Naive B cell (primary cell): ENCODE measurements at regions not wholly inside any gene's neighbourhood (a gene's known extent, or its start where the extent isn't known, plus 50 kb on each side); places are given as distances from the start of the nearest gene placed in this dataset.
"Not testable (repeated sequence)": the region's sequence is repeated elsewhere in the genome, so short reads cannot be mapped to it uniquely, and the experiment has no call there.

Source experiments
- ATAC-seq, 2 donors: fragments of 150-1000 bp; cut with Tn5 transposase; 2 replicates each; pipeline ENCODE4 v1.10.0; 2021; ENCODE audit warnings: low read depth in 2 of 2, mild to moderate bottlenecking in 2 of 2, moderate library complexity in 2 of 2
- DNase-seq: peaks from one replicate; pipeline ENCODE4 v3.0.0; 2022
- H3K27ac Mint-ChIP-seq, 6 donors: one replicate each; pipeline ENCODE4 v1.8.0; 2020 to 2022; ENCODE audit warnings: mild to moderate bottlenecking in 6 of 6, mixed read lengths in 6 of 6, moderate library complexity in 5 of 6, inconsistent platforms in 2 of 6
- H3K27me3 Mint-ChIP-seq, 3 donors: one replicate each; pipeline ENCODE4 v1.8.0; 2021 to 2022; ENCODE audit warnings: mixed read lengths in 3 of 3, mild to moderate bottlenecking in 1 of 3
- H3K36me3 Mint-ChIP-seq, 2 donors: one replicate each; pipeline ENCODE4 v1.8.0; 2020 to 2022; ENCODE audit warnings: mixed read lengths in 2 of 2, inconsistent platforms in 1 of 2, mild to moderate bottlenecking in 1 of 2
- H3K4me1 Mint-ChIP-seq, 3 donors: one replicate each; pipeline ENCODE4 v1.8.0; 2020 to 2022; ENCODE audit warnings: mixed read lengths in 3 of 3, inconsistent platforms in 1 of 3, mild to moderate bottlenecking in 1 of 3, moderate library complexity in 1 of 3
- H3K4me3 Mint-ChIP-seq, 8 donors: one replicate each; pipeline ENCODE4 v1.8.0; 2020 to 2022; ENCODE audit warnings: mild to moderate bottlenecking in 8 of 8, mixed read lengths in 8 of 8, moderate library complexity in 8 of 8, inconsistent platforms in 2 of 8
- H3K9me3 Mint-ChIP-seq, 7 donors: one replicate each; pipeline ENCODE4 v1.8.0; 2020 to 2022; ENCODE audit warnings: mixed read lengths in 7 of 7, mild to moderate bottlenecking in 5 of 7, inconsistent platforms in 2 of 7, moderate library complexity in 1 of 7

DNA sequence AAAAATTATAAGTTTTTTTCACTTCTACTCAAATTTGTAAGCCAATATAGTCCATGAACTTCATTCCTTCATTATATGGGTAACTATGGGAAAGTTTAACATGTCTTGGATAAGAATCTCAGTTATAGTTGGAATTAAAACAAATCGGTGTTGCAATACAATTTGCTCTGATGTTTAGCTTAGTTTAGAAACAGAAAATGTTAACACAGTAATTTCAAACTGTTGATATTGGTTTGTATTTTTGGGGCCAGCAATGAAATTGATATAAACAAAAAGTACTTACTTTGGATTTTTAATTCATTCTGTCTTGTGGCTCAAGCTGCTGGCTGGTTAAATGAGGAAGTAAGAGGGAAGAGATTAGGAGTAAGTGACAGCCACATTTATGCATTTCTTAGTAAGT lies 368.5 kb upstream of the NT5C1B start:
- ATAC-seq, result no peak
- no peak overlapping the region for H3K4me3 Mint-ChIP-seq
- no peaks in the 10 kb centered on the region for H3K4me1 Mint-ChIP-seq
- no peaks in the 10 kb centered on the region for H3K27me3 Mint-ChIP-seq
- DNase-seq, result no peak
- H3K36me3 Mint-ChIP-seq, result peaks cover 7 to 8% of the 10 kb centered on the region in 2 donors
- H3K9me3 Mint-ChIP-seq, result peaks cover 0 to 19% (median 7%) of the 10 kb centered on the region in 7 donors
- H3K27ac Mint-ChIP-seq, result no peak overlapping the region

DNA sequence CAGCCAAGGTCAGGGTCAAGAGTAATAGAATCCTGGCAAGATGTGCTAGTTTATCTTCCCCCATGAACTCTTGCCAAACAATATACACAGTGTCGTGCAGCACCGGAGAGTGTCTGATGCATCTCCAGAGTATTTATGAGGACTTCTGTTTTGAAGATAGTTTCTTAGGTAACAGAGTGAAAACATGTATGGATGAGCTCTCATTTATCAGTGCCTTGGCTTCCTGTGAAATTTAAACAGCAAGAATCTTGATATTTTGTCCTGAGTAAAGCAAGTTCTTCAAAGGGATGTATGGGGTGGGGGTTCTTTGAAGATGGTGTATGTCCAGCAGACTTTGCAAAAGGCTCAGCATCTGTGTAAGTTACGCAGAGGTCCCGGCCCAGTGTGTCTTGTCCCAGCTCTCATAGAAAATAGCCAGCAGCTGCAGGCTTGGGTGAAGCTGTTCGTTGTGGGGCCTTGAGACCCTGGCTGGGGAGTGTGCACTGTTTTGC lies 361.0 kb upstream of the NT5C1B start:
- H3K9me3 Mint-ChIP-seq, result peaks cover 0 to 15% (median 5%) of the 10 kb centered on the region in 7 donors
- no peaks in the 10 kb centered on the region for H3K36me3 Mint-ChIP-seq
- no peaks in the 10 kb centered on the region for H3K4me1 Mint-ChIP-seq
- DNase-seq (no peak), ATAC-seq (no peak)
- H3K27ac Mint-ChIP-seq, result no peak overlapping the region
- no peaks in the 10 kb centered on the region for H3K27me3 Mint-ChIP-seq
- no peak overlapping the region for H3K4me3 Mint-ChIP-seq

DNA sequence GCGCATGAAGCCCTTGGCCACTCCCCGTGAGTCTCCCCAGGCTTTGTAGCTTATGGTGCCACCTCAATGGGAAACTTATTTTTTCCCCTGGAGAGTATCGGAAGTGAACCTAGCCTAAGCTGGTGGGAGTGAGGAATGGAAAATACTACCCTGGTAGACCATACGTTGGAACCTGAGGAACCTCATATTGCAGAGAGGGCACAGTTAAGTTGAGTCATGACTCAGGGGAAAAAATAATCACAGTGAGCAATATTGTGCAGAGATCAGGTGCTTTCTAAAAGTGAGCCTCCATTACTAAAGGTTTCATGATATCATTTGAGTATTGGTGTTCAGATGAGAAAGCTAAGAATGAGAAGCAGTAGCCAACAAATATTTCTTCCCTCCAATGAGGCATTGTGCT lies 360.5 kb upstream of the NT5C1B start:
- Mint-ChIP-seq H3K4me3 (no peak overlapping the region), H3K36me3 (no peaks in the 10 kb centered on the region), H3K9me3 (peaks cover 0 to 10% (median 1%) of the 10 kb centered on the region in 7 donors), H3K27ac (peak overlapping the region in 1 of 6 donors; percentile 13), H3K4me1 (no peaks in the 10 kb centered on the region), H3K27me3 (no peaks in the 10 kb centered on the region)
- DNase-seq (no peak), ATAC-seq (no peak)

DNA sequence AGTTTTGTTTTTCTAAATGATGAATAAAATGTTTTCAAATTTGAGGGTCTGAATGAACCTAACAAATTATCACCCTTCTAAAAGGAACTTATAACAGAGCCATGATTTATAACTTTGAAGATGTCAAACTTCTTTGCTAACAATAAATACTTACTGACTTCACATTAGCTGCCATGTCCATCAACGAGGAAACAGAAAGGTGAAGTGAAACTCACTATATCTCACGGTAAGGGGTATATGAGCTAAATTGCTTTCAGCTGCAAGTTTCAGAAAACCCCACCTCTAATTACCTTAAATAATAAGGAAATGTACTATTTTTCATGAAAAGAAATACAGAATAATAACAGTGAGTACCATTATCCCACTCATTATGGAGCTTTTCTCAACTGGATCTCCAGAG lies 350.8 kb upstream of the NT5C1B start:
- H3K4me1 Mint-ChIP-seq, result peaks cover 0 to 11% (median 9%) of the 10 kb centered on the region in 3 donors
- H3K36me3 Mint-ChIP-seq, result peaks cover 0 to 9% of the 10 kb centered on the region in 2 donors
- H3K4me3 Mint-ChIP-seq, result no peak overlapping the region
- H3K27me3 Mint-ChIP-seq, result peaks cover 0 to 10% (median 6%) of the 10 kb centered on the region in 3 donors
- DNase-seq, result peak; percentile 11
- no peak overlapping the region for H3K27ac Mint-ChIP-seq
- ATAC-seq, result peak; percentile 60 to 82
- no peaks in the 10 kb centered on the region for H3K9me3 Mint-ChIP-seq

DNA sequence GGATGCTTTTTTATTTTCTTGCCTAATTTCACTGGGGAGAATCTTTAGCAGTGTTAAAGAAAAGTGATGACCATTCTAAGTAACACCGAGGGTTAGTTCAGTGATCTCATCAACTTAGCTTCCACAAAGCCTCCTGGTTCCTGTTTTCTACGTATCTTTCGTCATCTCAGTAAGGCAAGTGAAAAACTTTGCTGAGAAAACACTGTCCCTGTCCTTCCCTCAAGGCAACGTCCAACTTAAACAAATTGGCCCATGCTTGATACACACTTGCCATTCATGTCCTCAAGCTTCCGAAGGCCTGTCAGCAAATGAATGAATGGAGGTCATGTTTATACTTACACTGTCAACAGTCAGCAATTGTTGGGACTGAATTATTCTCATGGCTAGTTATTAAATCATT lies 350.4 kb upstream of the NT5C1B start:
- not testable (repeated sequence) for H3K36me3 Mint-ChIP-seq, H3K4me3 Mint-ChIP-seq, DNase-seq, H3K27ac Mint-ChIP-seq, H3K9me3 Mint-ChIP-seq
- peaks cover 0 to 13% (median 6%) of the 10 kb centered on the region in 3 donors for H3K27me3 Mint-ChIP-seq
- peak in 1 of 2 donors; percentile 42 for ATAC-seq
- peaks cover 0 to 11% (median 9%) of the 10 kb centered on the region in 3 donors for H3K4me1 Mint-ChIP-seq

DNA sequence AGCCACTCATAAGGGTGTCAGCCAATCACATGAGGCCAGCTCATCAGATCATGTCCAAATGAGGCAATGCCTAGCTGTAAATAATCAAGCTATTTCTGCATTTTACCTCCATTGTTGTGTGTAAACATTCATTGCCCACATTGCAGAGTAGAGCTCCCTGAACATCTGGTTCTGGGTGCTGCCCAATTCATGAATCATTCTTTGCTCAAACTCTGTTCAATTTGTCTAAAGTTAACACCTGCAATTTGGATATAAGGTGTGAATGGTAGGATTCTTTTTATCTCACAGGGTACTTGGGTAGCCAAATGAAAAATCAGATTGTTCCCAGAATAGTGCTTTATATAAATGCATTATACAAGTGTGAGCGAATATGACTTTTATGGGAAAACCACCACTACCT lies 345.5 kb upstream of the NT5C1B start:
- Mint-ChIP-seq H3K9me3 (peaks cover 0 to 2% (median 0%) of the 10 kb centered on the region in 7 donors), H3K4me3 (no peak overlapping the region), H3K27me3 (peaks cover 0 to 8% (median 0%) of the 10 kb centered on the region in 3 donors), H3K36me3 (peaks cover 0 to 8% of the 10 kb centered on the region in 2 donors), H3K4me1 (peaks cover 0 to 6% (median 5%) of the 10 kb centered on the region in 3 donors), H3K27ac (no peak overlapping the region)
- no peak for DNase-seq
- ATAC-seq, result no peak

DNA sequence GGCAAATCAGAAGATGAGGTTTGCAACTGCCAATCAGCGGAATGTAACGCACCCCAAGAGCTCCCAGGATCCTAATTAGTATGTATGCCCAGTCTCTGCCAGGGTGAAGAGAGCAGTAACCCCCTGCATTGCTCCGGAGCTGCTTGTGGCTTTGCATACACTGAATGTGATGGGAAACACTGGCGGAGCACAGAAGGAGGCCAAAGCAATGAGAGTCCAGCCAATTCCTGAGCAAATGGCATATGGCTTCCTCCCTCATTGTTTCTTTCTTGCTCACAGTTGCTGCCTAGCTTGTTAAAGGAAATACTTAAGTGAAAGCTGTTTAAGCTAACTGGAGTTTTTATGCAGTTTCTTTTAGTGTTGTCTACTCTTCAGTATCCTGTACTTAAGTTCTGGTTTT lies 343.5 kb upstream of the NT5C1B start:
- Mint-ChIP-seq H3K9me3 (peaks cover 0 to 5% (median 0%) of the 10 kb centered on the region in 7 donors), H3K36me3 (peaks cover 0 to 8% of the 10 kb centered on the region in 2 donors), H3K4me1 (no peaks in the 10 kb centered on the region), H3K27ac (no peak overlapping the region), H3K4me3 (no peak overlapping the region), H3K27me3 (peaks cover 0 to 3% (median 0%) of the 10 kb centered on the region in 3 donors)
- ATAC-seq (no peak), DNase-seq (no peak)

DNA sequence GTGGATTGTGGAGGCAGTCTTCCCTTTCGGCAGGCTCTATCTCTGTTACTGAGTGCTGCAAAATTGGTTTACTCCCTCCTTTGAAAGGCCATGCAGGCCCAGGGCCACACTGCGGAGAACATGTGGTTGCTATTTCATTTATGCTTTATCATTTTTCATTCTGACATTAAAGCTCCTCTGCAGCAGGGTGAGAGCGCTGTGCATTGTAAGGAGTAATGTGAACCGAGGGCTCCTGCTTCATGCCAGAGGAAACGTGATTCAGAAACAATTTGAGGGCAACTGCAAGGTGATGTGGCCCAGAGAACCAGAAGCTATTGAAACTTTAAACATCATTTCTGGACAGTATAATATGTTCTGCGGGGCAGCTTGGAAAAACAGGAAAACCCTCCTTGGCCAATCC lies 341.6 kb upstream of the NT5C1B start:
- Mint-ChIP-seq H3K27me3 (peaks cover 0 to 3% (median 0%) of the 10 kb centered on the region in 3 donors), H3K4me1 (no peaks in the 10 kb centered on the region), H3K36me3 (peaks cover 5 to 8% of the 10 kb centered on the region in 2 donors), H3K27ac (no peak overlapping the region), H3K4me3 (no peak overlapping the region), H3K9me3 (peaks cover 0 to 10% (median 4%) of the 10 kb centered on the region in 7 donors)
- no peak for DNase-seq
- ATAC-seq, result no peak

DNA sequence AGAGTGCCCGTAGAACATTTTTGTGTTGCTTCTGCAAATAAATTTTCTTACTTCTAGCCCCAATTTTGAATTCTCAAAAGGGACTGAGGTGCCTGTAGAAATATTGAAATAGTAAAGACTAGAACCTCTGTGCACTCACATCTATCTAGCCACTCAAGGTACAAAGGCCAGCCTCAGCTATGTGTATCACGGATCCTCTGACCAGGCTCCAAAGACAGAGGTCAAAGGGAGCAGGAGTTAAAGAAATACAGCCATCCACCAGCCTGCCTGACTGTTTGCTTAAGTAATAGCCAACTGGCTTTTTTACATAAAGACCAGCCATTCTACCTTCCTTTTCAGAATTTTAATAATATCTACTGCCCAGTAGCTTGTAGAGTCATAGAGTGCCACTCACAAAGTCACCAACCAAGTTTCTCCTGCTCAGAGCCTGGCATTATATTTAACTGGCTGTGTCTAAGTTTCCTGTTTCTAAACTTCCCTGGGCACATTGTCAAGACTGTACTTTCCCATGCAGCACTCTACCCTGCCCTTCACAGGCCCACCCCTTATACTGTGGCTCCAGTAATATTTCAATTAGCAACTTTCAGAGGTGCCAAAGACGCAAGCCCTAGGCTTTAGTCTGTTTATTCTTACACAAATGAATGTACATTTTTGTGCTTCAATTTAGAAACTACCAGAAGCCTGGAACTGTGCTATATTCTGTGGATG lies 338.3 kb upstream of the NT5C1B start:
- Mint-ChIP-seq H3K4me3 (no peak overlapping the region), H3K4me1 (no peaks in the 10 kb centered on the region), H3K27ac (no peak overlapping the region), H3K27me3 (no peaks in the 10 kb centered on the region), H3K9me3 (peaks cover 0 to 10% (median 4%) of the 10 kb centered on the region in 7 donors), H3K36me3 (peaks cover 0 to 5% of the 10 kb centered on the region in 2 donors)
- no peak for ATAC-seq
- no peak for DNase-seq

DNA sequence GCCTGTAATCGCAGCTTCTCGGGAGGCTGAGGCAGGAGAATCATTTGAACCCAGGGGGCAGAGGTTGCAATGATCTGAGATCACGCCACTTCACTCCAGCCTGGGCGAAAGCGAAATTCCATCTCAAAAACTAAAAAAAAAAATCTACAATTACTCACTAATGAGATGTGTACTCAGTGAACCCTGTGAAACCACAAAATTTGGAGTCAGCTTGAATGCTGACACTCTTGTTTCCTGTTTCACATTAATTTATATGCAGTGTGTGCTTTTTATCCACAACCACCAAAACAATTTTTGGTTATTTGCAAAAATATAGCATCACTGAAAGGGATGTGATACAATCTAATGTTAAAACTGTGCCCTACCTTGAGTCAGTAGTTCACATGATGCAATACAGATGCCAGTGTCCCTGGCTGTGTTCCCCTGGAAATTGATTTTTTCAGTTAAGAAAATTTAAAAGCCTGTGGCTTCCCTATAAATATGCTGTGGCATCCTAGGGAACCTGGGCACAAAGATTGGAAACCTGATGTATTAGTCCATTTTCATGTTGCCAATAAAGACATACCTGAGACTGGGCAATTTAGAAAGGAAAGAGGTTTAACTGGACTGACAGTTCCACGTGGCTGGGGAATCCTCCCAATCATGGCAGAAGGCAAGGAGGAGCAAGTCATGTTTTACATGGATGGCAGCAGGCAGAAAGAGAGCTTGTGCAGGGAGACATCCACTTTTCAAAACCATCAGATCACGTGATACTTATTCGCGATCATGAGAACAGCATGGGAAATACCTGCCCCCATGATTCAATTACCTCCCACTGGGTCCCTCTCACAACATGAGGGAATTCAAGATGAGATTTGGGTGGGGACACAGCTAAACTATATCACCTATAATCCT lies 337.5 kb upstream of the NT5C1B start:
- H3K9me3 Mint-ChIP-seq, result peaks cover 0 to 10% (median 4%) of the 10 kb centered on the region in 7 donors
- no peaks in the 10 kb centered on the region for H3K4me1 Mint-ChIP-seq
- peaks cover 0 to 12% of the 10 kb centered on the region in 2 donors for H3K36me3 Mint-ChIP-seq
- H3K4me3 Mint-ChIP-seq, result no peak overlapping the region
- DNase-seq (no peak), ATAC-seq (no peak)
- H3K27ac Mint-ChIP-seq, result no peak overlapping the region
- H3K27me3 Mint-ChIP-seq, result no peaks in the 10 kb centered on the region

DNA sequence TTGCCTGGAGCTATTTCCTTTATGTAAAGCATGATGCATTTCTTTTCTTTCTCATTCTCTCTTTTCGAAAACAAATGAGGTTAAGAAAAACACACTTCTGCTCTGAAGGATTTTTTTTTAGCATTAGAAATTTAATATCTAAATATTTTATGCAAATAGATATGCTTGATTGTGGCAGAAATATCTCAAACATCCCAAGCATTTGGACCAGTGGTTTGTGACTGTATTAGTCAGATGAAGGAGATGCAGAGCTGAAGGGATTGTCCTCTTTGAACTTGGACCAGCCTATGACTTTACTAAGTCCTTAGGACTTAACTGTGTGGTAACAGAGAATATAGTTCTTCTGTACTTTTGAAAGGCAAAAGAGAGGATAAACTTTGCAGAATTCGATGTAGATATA lies 335.9 kb upstream of the NT5C1B start:
- H3K36me3 Mint-ChIP-seq, result peaks cover 0 to 16% of the 10 kb centered on the region in 2 donors
- no peak overlapping the region for H3K27ac Mint-ChIP-seq
- DNase-seq (no peak), ATAC-seq (no peak)
- H3K9me3 Mint-ChIP-seq, result peaks cover 0 to 10% (median 4%) of the 10 kb centered on the region in 7 donors
- no peak overlapping the region for H3K4me3 Mint-ChIP-seq
- H3K4me1 Mint-ChIP-seq, result no peaks in the 10 kb centered on the region
- H3K27me3 Mint-ChIP-seq, result no peaks in the 10 kb centered on the region

DNA sequence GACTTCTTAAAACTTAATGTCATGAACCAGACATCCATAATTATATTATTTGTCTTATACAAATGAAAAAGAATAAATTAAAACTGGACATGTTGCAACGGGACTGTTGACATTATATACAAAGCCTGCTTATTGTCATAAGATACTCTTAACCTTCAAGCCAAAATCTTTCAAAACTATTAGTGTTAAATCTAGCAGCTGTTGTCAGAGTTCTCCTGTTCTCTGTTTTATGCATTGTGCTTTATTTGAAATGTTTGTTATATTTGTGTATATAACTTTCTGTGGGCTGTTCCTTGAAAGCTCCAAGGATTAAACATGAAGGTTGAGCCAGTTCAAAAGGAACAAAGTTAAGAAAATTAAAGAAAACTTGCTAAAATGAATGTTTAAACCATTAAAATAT lies 335.5 kb upstream of the NT5C1B start:
- H3K27me3 Mint-ChIP-seq, result no peaks in the 10 kb centered on the region
- peaks cover 0 to 16% of the 10 kb centered on the region in 2 donors for H3K36me3 Mint-ChIP-seq
- no peaks in the 10 kb centered on the region for H3K4me1 Mint-ChIP-seq
- no peak overlapping the region for H3K27ac Mint-ChIP-seq
- peaks cover 0 to 10% (median 4%) of the 10 kb centered on the region in 7 donors for H3K9me3 Mint-ChIP-seq
- DNase-seq (no peak), ATAC-seq (no peak)
- H3K4me3 Mint-ChIP-seq, result no peak overlapping the region

DNA sequence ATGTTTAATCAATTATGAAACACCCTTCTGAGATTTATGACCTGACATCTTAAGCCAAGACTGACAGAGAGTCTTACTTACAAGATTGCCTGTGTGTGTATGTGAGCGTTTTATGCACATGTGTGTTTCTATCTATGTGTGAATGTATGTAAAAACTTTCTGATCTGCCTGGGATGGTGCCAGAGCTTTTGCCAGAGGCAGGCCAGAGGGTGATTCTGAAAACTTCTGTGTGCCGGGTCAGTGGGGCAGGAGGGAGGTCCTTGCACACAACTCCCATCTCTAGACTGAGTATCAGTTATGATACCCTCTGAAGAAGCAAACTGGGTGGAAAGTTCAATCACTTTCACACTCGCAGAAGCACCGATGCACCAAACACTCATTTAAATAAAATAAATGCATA lies 335.0 kb upstream of the NT5C1B start:
- no peaks in the 10 kb centered on the region for H3K4me1 Mint-ChIP-seq
- no peak for ATAC-seq
- peak overlapping the region in 1 of 6 donors; percentile 41 for H3K27ac Mint-ChIP-seq
- H3K36me3 Mint-ChIP-seq, result peaks cover 0 to 16% of the 10 kb centered on the region in 2 donors
- H3K27me3 Mint-ChIP-seq, result no peaks in the 10 kb centered on the region
- peaks cover 0 to 10% (median 4%) of the 10 kb centered on the region in 7 donors for H3K9me3 Mint-ChIP-seq
- H3K4me3 Mint-ChIP-seq, result no peak overlapping the region
- DNase-seq, result no peak
